ENCODE measurements at regions not wholly inside any gene's neighbourhood (a gene's known extent, or its start where the extent isn't known, plus 50 kb on each side); places are given as distances from the start of the nearest gene placed in this dataset.

DNA sequence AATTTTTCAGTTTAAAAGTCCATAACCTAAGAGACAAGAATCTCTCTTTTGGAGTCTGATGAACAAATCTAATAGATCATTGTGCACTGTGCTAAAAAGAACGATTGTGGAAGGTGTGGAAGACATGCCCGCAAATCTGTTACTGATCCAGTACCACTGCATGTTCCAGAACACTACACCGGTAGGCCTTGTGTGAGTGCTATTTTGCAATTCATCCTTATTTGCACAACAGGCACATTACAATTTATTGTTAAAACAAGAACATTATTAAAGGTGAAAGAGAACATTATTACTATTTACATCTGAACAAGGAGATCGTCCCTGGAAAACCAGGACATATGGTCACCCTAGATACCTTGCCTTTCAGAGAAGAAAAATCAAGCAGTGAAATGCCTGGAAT, 205.7 kb upstream of the NECTIN3 start:
- no peaks in the 10 kb centered on the region for H3K27me3 ChIP-seq (replicated peaks; ENCODE audit: insufficient read depth, low read depth, low read length, poor library complexity)
- H3K4me3 ChIP-seq (ENCODE audit: low read depth, low read length, poor library complexity, severe bottlenecking): no peak overlapping the region
- BruUV-seq (replicated peaks): no TSS peak
- intact Hi-C loops (cut with micrococcal nuclease; ENCODE audit: unreplicated experiment): no loop called here
- ChIA-PET CTCF (no interaction called here), POLR2A (ENCODE audit: low non-redundant PET) (no interaction called here)
- H3K36me3 ChIP-seq (ENCODE audit: insufficient read depth, low read length, poor library complexity, severe bottlenecking): no peaks in the 10 kb centered on the region
- no peak for DNase-seq (ENCODE audit: low spot score)
- no peak overlapping the region for H3K27ac ChIP-seq (ENCODE audit: low read depth, low read length, poor library complexity, severe bottlenecking)
- H3K9me3 ChIP-seq (ENCODE audit: low read depth, low read length, poor library complexity, severe bottlenecking): no peaks in the 10 kb centered on the region
- no peak for TF ChIP-seq EZH2 (IDR thresholded peaks at IDR 0.05; ENCODE audit: borderline replicate concordance, low read depth, low read length, poor library complexity, severe bottlenecking)
- TF ChIP-seq, protein P1, sequence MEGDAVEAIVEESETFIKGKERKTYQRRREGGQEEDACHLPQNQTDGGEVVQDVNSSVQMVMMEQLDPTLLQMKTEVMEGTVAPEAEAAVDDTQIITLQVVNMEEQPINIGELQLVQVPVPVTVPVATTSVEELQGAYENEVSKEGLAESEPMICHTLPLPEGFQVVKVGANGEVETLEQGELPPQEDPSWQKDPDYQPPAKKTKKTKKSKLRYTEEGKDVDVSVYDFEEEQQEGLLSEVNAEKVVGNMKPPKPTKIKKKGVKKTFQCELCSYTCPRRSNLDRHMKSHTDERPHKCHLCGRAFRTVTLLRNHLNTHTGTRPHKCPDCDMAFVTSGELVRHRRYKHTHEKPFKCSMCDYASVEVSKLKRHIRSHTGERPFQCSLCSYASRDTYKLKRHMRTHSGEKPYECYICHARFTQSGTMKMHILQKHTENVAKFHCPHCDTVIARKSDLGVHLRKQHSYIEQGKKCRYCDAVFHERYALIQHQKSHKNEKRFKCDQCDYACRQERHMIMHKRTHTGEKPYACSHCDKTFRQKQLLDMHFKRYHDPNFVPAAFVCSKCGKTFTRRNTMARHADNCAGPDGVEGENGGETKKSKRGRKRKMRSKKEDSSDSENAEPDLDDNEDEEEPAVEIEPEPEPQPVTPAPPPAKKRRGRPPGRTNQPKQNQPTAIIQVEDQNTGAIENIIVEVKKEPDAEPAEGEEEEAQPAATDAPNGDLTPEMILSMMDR (conservative IDR thresholded peaks at IDR 0.05; ENCODE audit: low read depth, low read length): no peak
- H3K4me1 ChIP-seq (ENCODE audit: insufficient read depth, low read length, poor library complexity, severe bottlenecking): no peaks in the 10 kb centered on the region

DNA sequence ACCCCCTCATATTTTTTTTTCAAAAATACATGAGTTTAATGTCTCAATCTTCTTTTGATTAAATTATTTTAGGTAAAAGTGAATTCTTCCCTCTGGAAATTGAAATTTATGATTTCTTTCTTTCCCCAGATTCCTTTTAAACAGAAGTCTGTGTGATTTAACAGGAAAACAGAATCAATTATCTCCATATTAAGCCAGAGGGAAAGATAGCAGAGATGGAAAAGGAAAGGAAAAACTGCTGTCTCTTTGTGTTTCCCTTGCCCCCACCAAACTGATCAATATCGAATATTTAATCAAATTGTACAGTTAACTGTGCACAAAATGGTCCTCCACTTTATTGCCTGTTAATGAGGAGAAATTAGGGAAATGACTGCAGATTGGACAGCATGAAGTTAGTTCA, 203.5 kb upstream of the NECTIN3 start:
- Histone ChIP-seq H3K36me3 (ENCODE audit: insufficient read depth, low read length, poor library complexity, severe bottlenecking) (no peaks in the 10 kb centered on the region), H3K27ac (ENCODE audit: low read depth, low read length, poor library complexity, severe bottlenecking) (no peak overlapping the region), H3K4me1 (ENCODE audit: insufficient read depth, low read length, poor library complexity, severe bottlenecking) (no peaks in the 10 kb centered on the region), H3K27me3 (replicated peaks; ENCODE audit: insufficient read depth, low read depth, low read length, poor library complexity) (no peaks in the 10 kb centered on the region), H3K4me3 (ENCODE audit: low read depth, low read length, poor library complexity, severe bottlenecking) (no peak overlapping the region), H3K9me3 (ENCODE audit: low read depth, low read length, poor library complexity, severe bottlenecking) (no peaks in the 10 kb centered on the region)
- ChIA-PET POLR2A (ENCODE audit: low non-redundant PET) (no interaction called here), CTCF (no interaction called here)
- BruUV-seq (replicated peaks): no TSS peak
- no peak for DNase-seq (ENCODE audit: low spot score)
- intact Hi-C loops (cut with micrococcal nuclease; ENCODE audit: unreplicated experiment): no loop called here
- TF ChIP-seq, protein P1 (conservative IDR thresholded peaks at IDR 0.05; ENCODE audit: low read depth, low read length): no peak
- TF ChIP-seq EZH2 (IDR thresholded peaks at IDR 0.05; ENCODE audit: borderline replicate concordance, low read depth, low read length, poor library complexity, severe bottlenecking): no peak

DNA sequence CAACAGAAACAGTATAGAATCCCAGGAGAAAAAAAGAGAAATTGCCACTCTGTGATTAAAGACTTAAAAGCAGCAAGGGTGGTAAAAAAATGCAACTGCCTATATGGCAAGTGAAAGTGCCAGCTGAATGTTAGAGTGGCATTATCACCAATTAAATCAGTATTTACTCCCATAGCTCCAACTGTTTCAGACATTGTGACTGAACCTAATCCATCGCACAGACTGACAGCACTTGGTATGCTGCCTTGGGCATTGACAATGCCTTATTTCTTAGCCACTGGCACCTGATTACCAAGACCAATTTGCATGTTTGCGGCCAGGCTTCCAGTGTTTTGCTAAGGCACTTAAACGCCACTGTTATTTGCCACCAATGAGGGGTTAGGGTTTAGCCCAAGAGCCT, 201.9 kb upstream of the NECTIN3 start:
- TF ChIP-seq, protein P1 (conservative IDR thresholded peaks at IDR 0.05; ENCODE audit: low read depth, low read length): no peak
- TF ChIP-seq EZH2 (IDR thresholded peaks at IDR 0.05; ENCODE audit: borderline replicate concordance, low read depth, low read length, poor library complexity, severe bottlenecking): no peak
- Histone ChIP-seq H3K9me3 (ENCODE audit: low read depth, low read length, poor library complexity, severe bottlenecking) (peaks cover 6% of the 10 kb centered on the region), H3K4me3 (ENCODE audit: low read depth, low read length, poor library complexity, severe bottlenecking) (no peak overlapping the region), H3K4me1 (ENCODE audit: insufficient read depth, low read length, poor library complexity, severe bottlenecking) (no peaks in the 10 kb centered on the region), H3K27ac (ENCODE audit: low read depth, low read length, poor library complexity, severe bottlenecking) (no peak overlapping the region), H3K27me3 (replicated peaks; ENCODE audit: insufficient read depth, low read depth, low read length, poor library complexity) (no peaks in the 10 kb centered on the region), H3K36me3 (ENCODE audit: insufficient read depth, low read length, poor library complexity, severe bottlenecking) (no peaks in the 10 kb centered on the region)
- no TSS peak for BruUV-seq (replicated peaks)
- ChIA-PET CTCF (no interaction called here), POLR2A (ENCODE audit: low non-redundant PET) (no interaction called here)
- intact Hi-C loops (cut with micrococcal nuclease; ENCODE audit: unreplicated experiment): no loop called here
- DNase-seq (ENCODE audit: low spot score): no peak

All from A673 (cell line).